ENCODE measurements at regions not wholly inside any gene's neighbourhood (a gene's known extent, or its start where the extent isn't known, plus 50 kb on each side); places are given as distances from the start of the nearest gene placed in this dataset.
"Not testable (repeated sequence)": the region's sequence is repeated elsewhere in the genome, so short reads cannot be mapped to it uniquely, and the experiment has no call there.

GRCh38 chr7:106448992-106449859, 164.4 kb upstream of the NAMPT start:
- no peak for DNase-seq (ENCODE audit: low spot score)

- no peak for DNase-seq (ENCODE audit: low spot score)
Observed at GRCh38 chr7:106448346-106448991, 163.7 kb upstream of the NAMPT start.

GRCh38 chr7:106447318-106447847, 162.6 kb upstream of the NAMPT start:
- no peak for DNase-seq (ENCODE audit: low spot score)

GRCh38 chr7:106445366-106445765, 160.6 kb upstream of the NAMPT start:
- DNase-seq (ENCODE audit: low spot score) = not testable (repeated sequence)

GRCh38 chr7:106444068-106444655, 159.4 kb upstream of the NAMPT start:
- DNase-seq (ENCODE audit: low spot score) = no peak

- DNase-seq (ENCODE audit: low spot score) = no peak
Observed at GRCh38 chr7:106443156-106443555, 158.4 kb upstream of the NAMPT start.

GRCh38 chr7:106442476-106442875, 157.7 kb upstream of the NAMPT start:
- no peak for DNase-seq (ENCODE audit: low spot score)

- DNase-seq (ENCODE audit: low spot score) = not testable (repeated sequence)
Observed at GRCh38 chr7:106441343-106441742, 156.6 kb upstream of the NAMPT start.

- DNase-seq (ENCODE audit: low spot score) = not testable (repeated sequence)
Observed at GRCh38 chr7:106436933-106437332, 152.2 kb upstream of the NAMPT start.

GRCh38 chr7:106433377-106433776, 148.6 kb upstream of the NAMPT start:
- no peak for DNase-seq (ENCODE audit: low spot score)

GRCh38 chr7:106430535-106431455, 146.0 kb upstream of the NAMPT start:
- DNase-seq (ENCODE audit: low spot score) = no peak

GRCh38 chr7:106430103-106430502, 145.3 kb upstream of the NAMPT start:
- no peak for DNase-seq (ENCODE audit: low spot score)

- no peak for DNase-seq (ENCODE audit: low spot score)
Observed at GRCh38 chr7:106426803-106427202, 142.0 kb upstream of the NAMPT start.

GRCh38 chr7:106425017-106425719, 140.4 kb upstream of the NAMPT start:
- DNase-seq (ENCODE audit: low spot score) = peak; percentile 59

GRCh38 chr7:106424476-106425016, 139.8 kb upstream of the NAMPT start:
- no peak for DNase-seq (ENCODE audit: low spot score)

- no peak for DNase-seq (ENCODE audit: low spot score)
Observed at GRCh38 chr7:106423821-106424475, 139.2 kb upstream of the NAMPT start.

GRCh38 chr7:106423111-106423510, 138.3 kb upstream of the NAMPT start:
- DNase-seq (ENCODE audit: low spot score) = no peak

- DNase-seq (ENCODE audit: low spot score) = peak; percentile 35
Observed at GRCh38 chr7:106421181-106421762, 136.5 kb upstream of the NAMPT start.

GRCh38 chr7:106420736-106421135, 136.0 kb upstream of the NAMPT start:
- no peak for DNase-seq (ENCODE audit: low spot score)

GRCh38 chr7:106420210-106420609, 135.4 kb upstream of the NAMPT start:
- DNase-seq (ENCODE audit: low spot score) = no peak

All from hepatic stellate cell (primary cell).